B cell (primary cell): ENCODE measurements at regions not wholly inside any gene's neighbourhood (a gene's known extent, or its start where the extent isn't known, plus 50 kb on each side); places are given as distances from the start of the nearest gene placed in this dataset.

Experiments
- ATAC-seq: fragments of 200-7000 bp; cut with Tn5 transposase; one replicate; pipeline ENCODE4 v1.10.0; 2021; ENCODE audit warnings: low read depth, mild to moderate bottlenecking, moderate number of reproducible peaks, moderate library complexity
- CTCF ChIA-PET: fragments of 350-600 bp; sonication (Branson Sonifier 250); formaldehyde crosslinking; loops from one replicate; lab custom pipeline; 2021; ENCODE audit warnings: antibody characterized with exemption, inconsistent platforms; lab: Charles Lee
- POLR2A ChIA-PET: fragments of 350-600 bp; sonication (Branson Sonifier 250); formaldehyde crosslinking; loops from one replicate; lab custom pipeline; 2021; ENCODE audit warnings: antibody characterized with exemption; lab: Charles Lee
- DNase-seq: peaks from one replicate; pipeline ENCODE4 v3.0.0; 2013
- H2AFZ ChIP-seq: 2 replicates; pipeline ENCODE4 v1.6.1; 2012; ENCODE audit warnings: mild to moderate bottlenecking, low read depth, low read length; ENCODE audit not compliant: insufficient read depth, poor library complexity, severe bottlenecking
- H3K27ac ChIP-seq, 2 donors: 1 replicate in 1 of 2; 2 replicates in 1 of 2; pipeline ENCODE4 v1.5.1; 2012 to 2013; ENCODE audit warnings: low read length in 2 of 2, mild to moderate bottlenecking in 2 of 2, moderate library complexity in 1 of 2
- H3K27me3 ChIP-seq, 4 experiments: fragments of 200-600 bp in 1 of 4; sonication (generic) in 1 of 4; replicated peaks in 1 of 4; 1 replicate in 2 of 4; 2 replicates in 2 of 4; pipeline versions ENCODE4 v1.6.1 to v1.7.0; 2013 to 2016; ENCODE audit warnings: low read length in 3 of 4, mild to moderate bottlenecking in 2 of 4, mixed read lengths in 1 of 4, moderate library complexity in 1 of 4; ENCODE audit not compliant: insufficient read depth in 4 of 4, control insufficient read depth in 3 of 4; ENCODE audit errors: control extremely low read depth in 1 of 4
- H3K36me3 ChIP-seq, 2 experiments: replicated peaks in 1 of 2; 1 replicate in 1 of 2; 2 replicates in 1 of 2; pipeline versions ENCODE4 v1.6.1 to v1.7.1; 2013; ENCODE audit warnings: low read length in 1 of 2; ENCODE audit not compliant: insufficient read depth in 2 of 2, control insufficient read depth in 1 of 2; ENCODE audit errors: control extremely low read depth in 1 of 2, extremely low read depth in 1 of 2
- H3K4me1 ChIP-seq, 2 donors: fragments of 200-600 bp in 1 of 2; sonication (generic) in 1 of 2; 1 replicate in 1 of 2; 2 replicates in 1 of 2; pipeline versions ENCODE4 v1.5.1 to v1.6.1; 2013 to 2017; ENCODE audit warnings: low read length in 2 of 2; ENCODE audit not compliant: control insufficient read depth in 2 of 2, insufficient read depth in 2 of 2
- H3K4me2 ChIP-seq: replicated peaks from 2 replicates; pipeline ENCODE3; 2012; ENCODE audit warnings: mild to moderate bottlenecking, low read depth, low read length; ENCODE audit not compliant: poor library complexity, severe bottlenecking
- H3K4me3 ChIP-seq, 5 experiments: fragments of 200-600 bp in 1 of 5; sonication (generic) in 1 of 5; 1 replicate in 3 of 5; 2 replicates in 2 of 5; pipeline versions ENCODE4 v1.5.1 to v1.7.0; 2011 to 2016; ENCODE audit warnings: low read length in 4 of 5, mild to moderate bottlenecking in 4 of 5, low read depth in 2 of 5, control low read depth in 1 of 5, moderate library complexity in 1 of 5; ENCODE audit not compliant: insufficient read depth in 1 of 5; ENCODE audit errors: control extremely low read depth in 1 of 5, extremely low read depth in 1 of 5
- H3K79me2 ChIP-seq: fragments of 200-600 bp; sonication (generic); one replicate; pipeline ENCODE4 v1.6.0; 2016; ENCODE audit warnings: low read length; ENCODE audit not compliant: control insufficient read depth, insufficient read depth
- H3K9ac ChIP-seq: fragments of 200-600 bp; sonication (generic); 2 replicates; pipeline ENCODE4 v1.6.1; 2017; ENCODE audit warnings: mild to moderate bottlenecking, low read length, moderate library complexity
- H3K9me3 ChIP-seq, 3 donors: one replicate each; pipeline versions ENCODE4 v1.6.1 to v1.7.1; 2013; ENCODE audit warnings: low read length in 2 of 3; ENCODE audit not compliant: control insufficient read depth in 2 of 3, insufficient read depth in 1 of 3; ENCODE audit errors: control extremely low read depth in 1 of 3
- H4K20me1 ChIP-seq: 2 replicates; pipeline ENCODE4 v1.6.0; 2012; ENCODE audit warnings: mild to moderate bottlenecking, low read length; ENCODE audit not compliant: insufficient read depth, control insufficient read depth, poor library complexity, severe bottlenecking
- H3K27ac Mint-ChIP-seq: one replicate; pipeline ENCODE4 v1.8.0; 2021; ENCODE audit warnings: mixed read lengths
- H3K27me3 Mint-ChIP-seq: one replicate; pipeline ENCODE4 v1.8.0; 2021; ENCODE audit warnings: mixed read lengths
- H3K4me1 Mint-ChIP-seq: one replicate; pipeline ENCODE4 v1.8.0; 2021; ENCODE audit warnings: mixed read lengths
- H3K4me3 Mint-ChIP-seq: one replicate; pipeline ENCODE4 v1.8.0; 2021; ENCODE audit warnings: mixed read lengths
- H3K9me3 Mint-ChIP-seq: one replicate; pipeline ENCODE4 v1.8.0; 2022; ENCODE audit warnings: mixed read lengths; ENCODE audit not compliant: insufficient read depth
- CTCF ChIP-seq: fragments of 200-600 bp; IDR thresholded peaks from one replicate; pipeline ENCODE4 v1.8.0; 2022; ENCODE audit warnings: antibody characterized with exemption, mild to moderate bottlenecking
- EZH2 ChIP-seq: IDR thresholded peaks from 2 replicates; pipeline ENCODE4 v1.6.1; 2012; ENCODE audit warnings: borderline replicate concordance, low read depth, mild to moderate bottlenecking, moderate library complexity, low read length; ENCODE audit not compliant: insufficient read depth, poor library complexity, severe bottlenecking
- WGBS: methylation state at CpG from one replicate; pipeline ENCODE4 v1.1.5; 2013; ENCODE audit warnings: missing lambda C conversion rate; ENCODE audit not compliant: insufficient coverage; 5-methylcytosine and 5-hydroxymethylcytosine counted together
- intact Hi-C: fragments of 100-400 bp; cut with micrococcal nuclease; formaldehyde crosslinking; loops from one replicate; pipeline ENCODE4 v1.10.0; 2022

DNA sequence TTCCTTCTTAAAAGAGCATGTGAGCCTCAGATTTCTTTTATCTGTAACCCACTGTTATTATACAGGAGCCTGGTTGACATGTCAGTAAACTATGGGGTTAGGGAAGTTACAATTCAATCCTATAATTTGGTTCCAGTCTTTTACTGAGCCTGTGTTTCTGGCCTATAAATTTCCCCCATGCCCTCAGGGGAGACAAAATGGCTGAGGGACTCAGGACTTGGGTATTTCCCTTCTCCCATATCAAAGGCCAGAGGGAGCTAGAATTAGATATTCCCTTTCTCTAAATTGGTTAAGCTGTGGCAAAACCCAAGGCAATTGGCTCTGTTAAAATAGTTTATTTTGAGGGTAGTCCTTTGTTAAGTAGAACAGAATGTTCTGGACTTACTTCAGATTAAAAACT is 823.2 kb downstream of the TLE1 start:
- H3K27ac Mint-ChIP-seq: no peak overlapping the region

DNA sequence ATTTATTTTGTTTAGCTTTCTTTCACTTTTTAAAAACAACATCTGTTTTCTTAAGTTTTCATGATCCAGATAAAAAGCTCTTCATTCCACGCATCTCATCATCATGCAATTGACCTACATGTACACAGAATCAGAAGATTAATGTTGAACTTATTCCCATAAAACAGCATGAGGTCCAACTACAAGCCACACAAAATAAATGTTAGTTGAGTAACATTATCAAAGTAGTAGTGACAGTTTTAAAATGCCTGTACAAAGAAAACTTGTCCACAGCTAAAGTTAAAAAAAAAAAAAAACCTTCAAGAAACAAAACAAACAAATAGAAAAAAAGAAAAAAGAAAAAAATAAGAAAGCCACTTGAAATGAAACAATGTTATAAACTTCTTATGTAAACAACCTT is 846.3 kb downstream of the TLE1 start:
- Histone ChIP-seq H3K79me2 (no peaks in the 10 kb centered on the region), H3K9me3 (no peaks in the 10 kb centered on the region), H3K27me3 (no peaks in the 10 kb centered on the region), H3K36me3 (no peaks in the 10 kb centered on the region), H2AFZ (no peak overlapping the region), H4K20me1 (no peaks in the 10 kb centered on the region), H3K4me2 (no peak overlapping the region), H3K27ac (no peak overlapping the region), H3K4me3 (no peak overlapping the region), H3K4me1 (no peaks in the 10 kb centered on the region), H3K9ac (no peak overlapping the region)
- WGBS: no CpG with 5 or more reads among the region's 1 CpG
- ATAC-seq: no peak
- ChIA-PET POLR2A (no interaction called here), CTCF (no interaction called here)
- Mint-ChIP-seq H3K27me3 (no peaks in the 10 kb centered on the region), H3K4me1 (no peaks in the 10 kb centered on the region), H3K27ac (no peak overlapping the region), H3K9me3 (peaks cover 2% of the 10 kb centered on the region), H3K4me3 (no peak overlapping the region)
- DNase-seq: no peak
- intact Hi-C loops: no loop called here
- TF ChIP-seq CTCF: no peak
- no peak for TF ChIP-seq EZH2

More for the DNA sequence above, 823.2 kb downstream of the TLE1 start:
- Mint-ChIP-seq H3K4me1 (no peaks in the 10 kb centered on the region), H3K4me3 (no peak overlapping the region), H3K27me3 (no peaks in the 10 kb centered on the region), H3K9me3 (peaks cover 8% of the 10 kb centered on the region)
- no peaks in the 10 kb centered on the region for H3K4me1 ChIP-seq
- H3K4me2 ChIP-seq: no peak overlapping the region
- no peaks in the 10 kb centered on the region for H4K20me1 ChIP-seq
- H3K4me3 ChIP-seq: no peak overlapping the region
- no peak for DNase-seq
- CTCF ChIA-PET: no interaction called here
- no peak overlapping the region for H3K9ac ChIP-seq
- no peak overlapping the region for H2AFZ ChIP-seq
- intact Hi-C loops: no loop called here
- H3K36me3 ChIP-seq: no peaks in the 10 kb centered on the region
- no peaks in the 10 kb centered on the region for H3K27me3 ChIP-seq
- ATAC-seq: no peak
- no peaks in the 10 kb centered on the region for H3K9me3 ChIP-seq
- TF ChIP-seq EZH2: no peak
- TF ChIP-seq CTCF: no peak
- no peaks in the 10 kb centered on the region for H3K79me2 ChIP-seq
- no peak overlapping the region for H3K27ac ChIP-seq
- POLR2A ChIA-PET: no interaction called here
